ENCODE measurements at regions not wholly inside any gene's neighbourhood (a gene's known extent, or its start where the extent isn't known, plus 50 kb on each side); places are given as distances from the start of the nearest gene placed in this dataset.
"Not testable (repeated sequence)": the region's sequence is repeated elsewhere in the genome, so short reads cannot be mapped to it uniquely, and the experiment has no call there.

DNA sequence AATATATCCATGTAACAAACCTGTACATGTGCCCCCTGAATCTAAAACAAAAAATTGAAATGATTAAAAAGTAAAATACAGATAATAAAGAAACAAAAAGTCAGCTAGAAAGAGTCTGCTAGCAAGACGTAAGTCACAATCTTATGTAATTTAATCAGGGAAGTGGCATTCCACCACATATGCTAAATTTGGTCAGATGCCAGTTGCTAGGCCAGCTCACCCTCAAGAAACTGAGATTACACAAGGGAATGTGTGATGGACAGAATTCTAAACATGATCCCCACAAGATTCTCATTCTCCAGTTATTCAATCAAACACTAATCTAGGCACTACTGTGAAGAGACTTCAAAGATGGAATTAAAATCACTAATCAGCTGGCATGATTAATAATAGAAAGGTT, 689.3 kb downstream of the CENPC start:
- in situ Hi-C loops (cut with HindIII; ENCODE audit: low sequenced_read_pairs) = no loop called here

DNA sequence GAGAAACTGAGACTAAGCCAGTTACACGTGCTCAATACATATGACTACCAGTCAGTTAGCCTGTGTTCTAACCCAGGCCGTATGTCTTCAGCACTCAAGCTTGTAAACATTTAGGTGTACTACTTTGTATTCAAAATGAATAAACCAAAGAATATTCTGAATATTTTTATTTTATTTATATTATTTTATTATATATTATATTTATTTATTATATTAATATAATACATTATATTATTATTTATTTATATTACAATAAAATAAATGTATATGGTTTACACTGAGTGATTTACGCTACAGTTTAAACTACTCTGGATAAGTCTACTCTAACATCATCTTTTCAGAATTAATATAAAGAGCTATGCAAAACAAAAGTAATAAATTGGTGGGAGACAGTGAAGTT, 691.5 kb downstream of the CENPC start:
- in situ Hi-C loops (cut with HindIII; ENCODE audit: low sequenced_read_pairs) = loop anchor here (5.0 kb wide), 1 partner anchor 62 kb away; no protein-coding TSS in a partner anchor

DNA sequence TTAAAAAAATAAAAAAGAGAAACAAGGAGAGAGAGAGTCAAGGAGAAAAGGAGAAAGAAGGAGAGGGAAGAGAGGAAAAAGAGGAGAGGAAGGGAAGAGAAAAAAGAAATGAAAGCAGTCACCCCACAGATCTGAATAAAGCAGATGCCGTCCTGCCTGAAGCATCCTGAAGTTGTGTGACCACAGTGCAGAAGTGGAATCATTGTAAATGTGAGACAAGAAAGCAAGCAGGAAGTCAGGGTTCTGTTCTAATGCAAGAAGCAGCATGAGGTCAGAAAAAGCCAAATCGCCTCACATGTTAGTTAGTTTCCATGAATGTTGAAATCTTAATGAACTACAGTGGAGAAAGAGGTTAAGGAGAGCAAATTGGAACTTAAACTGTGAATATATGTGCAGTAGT, 692.5 kb downstream of the CENPC start:
- in situ Hi-C loops (cut with HindIII; ENCODE audit: low sequenced_read_pairs) = loop anchor here (5.0 kb wide), 1 partner anchor 61 kb away; no protein-coding TSS in a partner anchor

DNA sequence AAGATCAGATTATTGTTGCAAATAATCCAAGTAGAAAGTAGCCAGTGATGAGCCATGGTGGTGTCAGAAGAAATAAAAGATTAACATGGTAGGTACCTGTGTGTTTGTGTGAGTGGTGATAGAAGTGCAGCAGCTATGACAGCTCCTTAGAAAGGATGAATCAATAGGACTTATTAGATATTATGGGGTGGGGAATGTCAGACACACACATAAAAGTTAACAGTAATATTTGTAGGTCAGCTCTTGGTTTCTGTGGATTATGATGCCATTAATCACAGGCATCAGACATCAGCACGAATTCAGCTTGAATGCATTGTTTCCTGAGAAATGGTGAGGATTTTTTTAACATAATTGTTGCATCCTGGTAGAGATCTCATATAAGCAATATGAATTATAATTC, 695.7 kb downstream of the CENPC start:
- in situ Hi-C loops (cut with HindIII; ENCODE audit: low sequenced_read_pairs) = no loop called here

DNA sequence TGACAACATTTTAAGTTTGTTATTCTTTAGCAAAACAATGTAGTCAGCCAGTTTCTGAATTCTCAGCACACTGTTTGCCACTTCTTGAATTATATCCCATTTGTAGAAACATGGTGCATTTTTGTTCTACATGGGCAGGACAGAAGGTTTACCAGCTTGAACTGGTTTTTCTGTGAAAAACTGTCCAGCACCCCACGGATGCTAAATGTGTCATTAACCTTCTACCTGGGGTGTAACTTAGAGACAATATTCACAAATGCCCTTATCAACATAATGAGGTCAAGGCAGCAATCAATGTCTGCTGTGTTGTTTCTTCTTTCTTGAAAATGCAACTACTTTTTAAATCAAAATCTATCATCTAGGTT, 702.6 kb downstream of the CENPC start:
- in situ Hi-C loops (cut with HindIII; ENCODE audit: low sequenced_read_pairs) = no loop called here

DNA sequence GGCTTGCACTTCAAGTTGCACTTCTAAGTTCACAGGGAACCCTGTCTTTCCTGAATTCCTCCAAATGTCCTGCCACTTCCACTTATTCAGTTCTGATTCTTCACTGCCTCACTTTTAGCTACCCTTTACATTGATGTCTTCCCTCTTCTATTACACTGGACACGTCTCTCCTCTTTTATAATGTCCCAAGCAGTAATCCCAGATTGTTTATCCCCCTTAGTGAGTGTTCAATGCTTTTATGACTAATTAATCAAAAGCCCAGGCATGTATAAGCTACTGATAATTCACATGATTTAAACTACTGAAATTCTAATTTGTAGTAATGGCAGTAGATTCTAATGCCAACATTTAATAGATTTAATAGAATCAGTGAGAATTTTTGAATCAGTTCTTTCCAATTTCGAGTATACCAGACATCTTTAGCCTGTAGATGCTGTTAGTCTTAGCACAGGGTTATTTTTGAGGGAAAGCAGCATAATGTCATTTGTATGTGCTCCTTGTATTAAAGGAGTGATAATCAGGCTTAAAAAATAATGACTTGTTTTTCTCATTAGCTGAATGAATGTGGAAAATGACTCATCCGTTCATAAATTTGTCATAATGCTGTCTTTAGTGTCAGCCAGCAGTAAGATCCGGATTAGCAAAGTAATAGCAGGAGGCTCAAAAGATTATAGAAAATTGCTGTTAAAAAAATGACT, 703.1 kb downstream of the CENPC start:
- in situ Hi-C loops (cut with HindIII; ENCODE audit: low sequenced_read_pairs) = no loop called here

DNA sequence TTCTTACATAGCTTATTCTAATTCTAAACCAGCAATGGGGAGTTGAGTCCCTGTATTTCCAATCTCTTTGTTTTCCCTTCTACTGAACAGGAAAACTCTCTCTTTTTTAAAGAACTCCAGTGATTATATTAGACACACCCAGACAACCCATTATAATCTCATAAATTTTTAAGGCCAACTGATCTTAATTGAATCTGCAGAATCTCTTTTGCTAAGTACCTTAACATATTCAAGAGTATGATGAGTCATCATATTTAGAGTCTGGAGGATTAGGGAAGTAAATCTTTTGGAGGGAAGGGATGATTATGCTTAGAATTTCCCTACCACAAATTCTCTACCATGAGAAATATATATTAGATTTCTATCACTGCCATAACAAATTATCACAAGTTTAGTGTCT, 705.1 kb downstream of the CENPC start:
- in situ Hi-C loops (cut with HindIII; ENCODE audit: low sequenced_read_pairs) = no loop called here

DNA sequence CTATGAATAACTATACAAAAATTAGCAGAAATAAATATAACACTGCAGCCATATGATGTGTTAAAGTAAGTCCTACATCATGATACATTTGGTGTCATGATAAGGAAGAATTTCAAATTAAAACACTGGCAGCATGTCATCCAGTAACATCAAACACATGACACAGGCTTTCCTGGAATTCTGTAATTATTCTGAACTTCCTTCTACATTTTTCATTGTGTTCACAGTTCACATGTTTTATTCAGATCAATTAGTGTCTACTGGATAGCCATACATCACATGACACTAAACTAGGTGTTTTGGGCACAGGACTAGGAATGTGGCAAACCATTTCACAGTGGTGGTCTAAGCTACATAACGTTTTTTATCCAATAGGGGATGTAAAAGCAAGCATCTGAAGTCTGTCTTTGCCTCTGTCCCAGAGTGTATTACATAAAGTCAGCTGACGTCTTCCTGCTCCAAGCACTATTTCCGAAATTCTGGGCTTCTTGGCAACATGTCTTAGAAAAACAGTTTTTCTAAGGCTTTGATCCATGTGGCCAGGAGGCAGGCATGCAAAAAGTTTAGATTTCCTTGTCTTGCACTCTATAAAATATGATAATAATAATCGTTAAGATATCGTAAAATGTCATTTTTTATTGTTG, 707.9 kb downstream of the CENPC start:
- in situ Hi-C loops (cut with HindIII; ENCODE audit: low sequenced_read_pairs) = no loop called here

DNA sequence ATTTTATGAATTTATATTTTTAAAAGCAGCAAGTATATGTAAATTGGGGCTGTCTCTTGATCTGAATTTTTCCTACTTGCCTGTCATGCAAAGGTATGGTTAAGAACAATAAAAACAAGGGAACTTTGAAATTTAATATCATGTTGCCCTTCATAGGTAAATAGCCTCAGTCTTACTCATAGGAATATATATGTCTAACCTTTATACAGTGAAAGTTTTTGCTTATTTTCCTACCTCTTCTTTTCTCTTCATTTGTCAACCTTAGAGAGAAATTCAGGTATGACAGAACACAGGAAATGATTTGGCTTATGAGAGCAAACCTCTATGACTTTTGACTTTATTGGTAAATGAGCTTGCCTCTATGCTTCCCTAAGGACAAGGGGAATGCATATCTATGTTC, 716.0 kb downstream of the CENPC start:
- in situ Hi-C loops (cut with HindIII; ENCODE audit: low sequenced_read_pairs) = no loop called here

DNA sequence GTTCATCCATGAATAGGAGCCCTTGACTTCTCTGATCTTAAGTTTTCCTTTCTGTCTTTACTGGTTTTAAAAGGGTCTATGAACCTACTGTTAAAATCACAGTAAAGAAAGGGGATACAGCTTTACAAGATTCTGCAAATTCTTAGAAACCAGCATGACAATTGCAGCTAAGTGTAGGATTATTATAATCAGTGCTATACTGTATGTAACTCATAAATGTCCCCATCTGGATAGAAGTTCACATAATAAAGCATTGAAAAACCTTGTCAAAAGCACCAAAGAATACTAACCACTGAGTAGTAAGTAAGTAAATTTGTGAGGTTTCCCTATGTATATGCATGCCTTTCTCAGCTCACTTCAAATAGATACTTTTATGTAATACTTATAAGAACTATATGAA, 724.6 kb downstream of the CENPC start:
- in situ Hi-C loops (cut with HindIII; ENCODE audit: low sequenced_read_pairs) = no loop called here

DNA sequence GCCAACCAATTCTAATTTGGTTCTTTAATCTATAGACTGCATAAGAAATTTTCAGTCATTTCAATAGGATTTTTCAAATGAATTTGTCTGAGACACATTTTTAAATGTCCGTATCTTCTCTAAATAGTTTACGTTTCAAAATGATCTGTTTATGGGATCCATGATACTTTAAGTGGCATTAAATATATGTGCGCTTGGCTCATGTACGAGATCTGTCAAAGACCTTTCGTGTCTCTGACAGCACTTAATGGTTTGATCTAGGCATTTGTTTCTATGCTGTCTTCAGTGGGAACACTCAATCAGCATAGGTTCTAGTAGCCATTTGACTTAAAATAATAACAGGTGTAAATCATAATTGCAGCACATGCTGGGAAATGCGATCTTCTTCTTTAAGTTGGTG, 731.0 kb downstream of the CENPC start:
- in situ Hi-C loops (cut with HindIII; ENCODE audit: low sequenced_read_pairs) = no loop called here

DNA sequence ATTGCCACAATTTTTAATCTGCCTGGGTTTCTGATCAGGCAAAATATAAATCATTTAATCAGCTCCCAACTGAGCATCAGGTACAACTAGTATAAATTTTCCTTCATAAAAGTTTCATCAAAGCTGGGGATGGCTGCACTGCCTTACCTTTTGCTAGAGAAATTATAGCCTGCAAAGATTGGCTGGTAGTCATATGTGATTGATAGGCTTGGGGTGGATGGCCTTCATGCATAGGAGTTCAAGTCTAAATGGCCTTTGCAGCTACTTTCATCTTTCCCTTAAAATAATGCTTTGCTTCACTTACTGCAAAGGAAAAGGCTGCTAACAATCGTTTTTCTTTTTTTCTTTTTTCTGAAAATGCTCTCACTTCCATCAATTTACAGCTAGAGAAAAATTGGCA, 739.7 kb downstream of the CENPC start:
- in situ Hi-C loops (cut with HindIII; ENCODE audit: low sequenced_read_pairs) = no loop called here

DNA sequence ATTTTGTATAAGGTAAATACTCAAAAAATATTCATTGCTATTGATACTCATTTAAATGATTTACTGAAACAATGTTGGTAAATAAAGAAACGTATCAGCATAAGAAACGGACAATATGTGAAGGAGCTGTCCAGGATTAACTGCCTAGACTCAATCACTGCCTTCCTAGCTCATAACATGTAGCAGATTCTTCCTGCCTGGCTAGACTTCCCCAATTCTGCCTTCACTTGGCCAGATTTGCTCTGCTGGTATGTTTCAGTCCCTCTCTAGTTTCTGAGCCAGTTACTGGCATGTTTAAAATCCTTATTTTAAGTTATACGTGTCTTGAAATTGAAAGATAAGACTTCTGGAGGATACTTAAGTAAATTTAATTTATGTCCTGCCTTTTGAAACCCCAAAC, 740.3 kb downstream of the CENPC start:
- in situ Hi-C loops (cut with HindIII; ENCODE audit: low sequenced_read_pairs) = no loop called here

DNA sequence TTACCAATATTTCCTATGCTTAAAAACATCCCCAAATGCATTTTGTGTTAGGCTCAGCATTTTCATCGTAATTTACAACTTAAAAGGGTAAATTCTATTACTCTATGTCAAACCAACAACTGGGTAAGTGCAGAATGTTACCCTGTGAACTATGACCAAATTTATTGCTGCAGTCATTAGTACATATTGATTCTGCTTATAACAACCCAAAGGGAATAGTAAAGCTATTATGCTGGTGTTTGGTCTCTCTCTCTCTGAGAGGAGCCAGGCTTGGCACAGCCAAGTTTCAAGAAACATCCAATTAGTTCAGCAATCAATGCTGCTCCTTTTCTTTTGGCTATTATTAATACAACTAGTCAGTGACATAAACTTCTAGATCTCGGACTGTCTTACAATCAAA, 747.7 kb downstream of the CENPC start:
- in situ Hi-C loops (cut with HindIII; ENCODE audit: low sequenced_read_pairs) = no loop called here

DNA sequence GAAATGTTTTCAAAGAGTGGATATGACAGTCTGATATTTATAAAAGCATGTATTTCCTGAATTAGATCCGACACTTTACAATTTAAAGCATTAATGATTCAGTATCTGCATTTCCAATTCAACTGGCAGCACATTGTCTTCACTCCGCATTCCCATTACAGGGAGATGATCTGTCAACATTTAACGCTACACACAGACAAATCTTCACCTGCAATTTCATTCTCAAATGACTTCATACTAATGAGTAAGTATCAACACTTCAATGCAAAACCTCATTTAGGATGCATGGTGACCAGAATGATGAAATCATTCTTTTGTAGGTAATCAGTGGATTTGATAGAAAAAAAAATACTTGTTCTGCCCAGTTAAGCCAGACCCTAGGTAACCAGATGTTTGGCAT, 749.6 kb downstream of the CENPC start:
- in situ Hi-C loops (cut with HindIII; ENCODE audit: low sequenced_read_pairs) = no loop called here

DNA sequence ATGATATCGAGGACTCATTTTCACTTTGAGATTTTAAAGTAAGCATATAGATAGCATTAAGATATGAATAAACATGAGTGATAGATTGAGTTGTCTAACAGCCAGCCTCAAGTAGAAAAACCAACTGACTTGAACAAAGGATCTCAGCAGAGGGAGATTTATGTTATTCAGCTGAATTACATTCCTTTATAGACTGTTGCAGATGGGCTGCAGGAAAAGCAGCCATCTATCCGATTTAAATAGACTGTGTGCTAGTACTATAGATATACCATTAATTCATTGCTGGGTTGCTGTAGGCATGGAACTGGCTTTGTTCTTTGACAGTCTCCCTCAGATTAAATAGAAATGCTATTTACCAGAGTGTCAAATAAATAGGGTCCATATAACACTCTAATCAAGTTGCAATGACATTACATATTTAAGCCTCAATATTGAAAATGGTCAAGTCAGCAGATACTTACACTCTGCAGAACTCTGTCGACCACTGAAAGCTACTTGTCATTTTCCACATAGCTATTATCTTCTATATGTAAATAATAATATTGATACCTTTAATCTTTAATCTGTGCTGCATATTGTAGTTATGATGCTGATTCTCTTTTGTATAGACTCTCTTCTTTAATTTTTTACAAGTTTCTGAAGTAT, 750.8 kb downstream of the CENPC start:
- in situ Hi-C loops (cut with HindIII; ENCODE audit: low sequenced_read_pairs) = loop anchor here (5.0 kb wide), 1 partner anchor 58 kb away; no protein-coding TSS in a partner anchor

DNA sequence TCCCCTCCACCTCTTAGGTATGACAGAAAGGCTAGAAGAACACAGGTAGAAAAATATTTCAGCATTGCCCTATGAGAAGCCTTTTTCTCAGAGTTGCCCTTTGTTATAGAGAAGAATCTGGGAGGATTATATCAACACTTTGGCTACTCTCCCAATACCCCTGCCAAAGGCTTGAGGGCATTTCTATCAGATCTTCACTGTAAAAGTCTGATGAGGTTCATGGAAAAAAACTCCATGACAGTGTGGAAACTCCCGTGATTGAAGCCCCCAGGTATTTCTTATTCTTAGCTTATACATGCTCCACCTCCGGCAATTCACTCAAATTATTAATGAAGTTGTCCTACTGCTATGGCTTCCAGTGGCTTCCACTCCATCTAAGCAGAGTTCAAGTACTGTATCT, 753.6 kb downstream of the CENPC start:
- in situ Hi-C loops (cut with HindIII; ENCODE audit: low sequenced_read_pairs) = loop anchor here (5.0 kb wide), 1 partner anchor 61 kb away; no protein-coding TSS in a partner anchor

DNA sequence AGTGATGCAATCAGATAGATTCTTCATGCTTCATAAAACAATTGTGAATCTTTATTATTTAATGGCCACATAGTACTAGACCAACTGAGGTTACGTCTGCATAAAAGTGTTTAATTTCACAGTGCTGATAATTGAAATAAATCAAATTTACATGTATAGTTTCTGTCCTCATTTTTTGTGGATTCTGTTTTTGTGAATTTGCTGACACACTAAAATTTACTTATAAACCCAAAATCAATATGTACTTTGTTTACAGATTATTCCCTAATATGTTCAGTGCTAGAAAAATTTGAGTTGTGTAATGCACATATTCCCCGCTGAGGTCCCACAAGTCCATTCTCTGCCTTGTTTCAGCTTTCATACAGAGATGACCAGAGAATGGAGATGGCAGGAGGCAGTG, 759.8 kb downstream of the CENPC start:
- in situ Hi-C loops (cut with HindIII; ENCODE audit: low sequenced_read_pairs) = no loop called here

DNA sequence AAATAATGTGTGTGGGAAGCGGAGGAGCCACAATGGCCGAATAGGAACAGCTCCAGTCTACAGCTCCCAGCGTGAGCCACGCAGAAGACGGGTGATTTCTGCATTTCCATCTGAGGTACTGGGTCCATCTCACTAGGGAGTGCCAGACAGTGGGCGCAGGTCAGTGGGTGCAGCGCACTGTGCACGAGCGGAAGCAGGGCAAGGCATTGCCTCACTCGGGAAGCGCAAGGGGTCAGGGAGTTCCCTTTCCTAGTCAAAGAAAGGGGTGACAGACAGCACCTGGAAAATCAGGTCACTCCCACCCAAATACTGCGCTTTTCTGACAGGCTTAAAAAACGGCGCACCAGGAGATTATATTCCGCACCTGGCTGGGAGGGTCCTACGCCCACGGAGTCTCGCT, 762.6 kb downstream of the CENPC start:
- in situ Hi-C loops (cut with HindIII; ENCODE audit: low sequenced_read_pairs) = not testable (repeated sequence)

DNA sequence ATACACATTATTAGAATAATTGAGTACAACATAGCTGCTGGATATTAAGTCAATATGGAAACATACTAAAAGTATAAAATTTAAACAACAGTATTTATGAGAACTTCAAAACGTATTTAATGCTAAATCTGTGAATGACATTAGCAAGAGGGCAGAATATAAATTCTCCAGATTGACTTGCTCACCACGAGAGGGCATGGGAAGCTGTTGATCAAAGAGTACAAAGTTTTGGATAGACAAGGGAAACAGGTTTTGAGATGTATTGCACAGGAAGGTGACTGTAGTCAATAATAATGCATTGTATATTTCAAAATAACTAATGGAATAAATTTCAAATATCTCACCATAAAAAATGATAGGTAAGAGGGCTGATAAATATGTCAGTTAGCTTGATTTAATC, 768.2 kb downstream of the CENPC start:
- in situ Hi-C loops (cut with HindIII; ENCODE audit: low sequenced_read_pairs) = no loop called here

DNA sequence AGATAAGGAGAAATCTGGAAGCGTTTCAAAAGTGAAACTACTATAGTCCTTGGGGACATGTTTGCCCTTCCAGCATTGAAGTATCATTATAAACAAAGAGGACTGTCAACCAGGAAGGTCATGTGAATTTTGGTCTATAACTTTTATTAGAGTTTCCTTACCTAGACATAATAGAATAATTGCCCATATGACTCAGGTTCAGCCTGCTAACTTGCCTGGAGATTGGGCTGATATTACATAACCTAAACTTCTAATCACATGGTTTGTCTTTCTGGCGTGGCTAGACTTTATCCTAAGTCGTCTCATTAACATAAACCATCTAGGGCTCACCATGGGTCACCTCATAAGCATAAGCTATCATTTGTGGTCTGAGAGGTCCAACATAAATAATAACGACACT, 775.9 kb downstream of the CENPC start:
- in situ Hi-C loops (cut with HindIII; ENCODE audit: low sequenced_read_pairs) = no loop called here

DNA sequence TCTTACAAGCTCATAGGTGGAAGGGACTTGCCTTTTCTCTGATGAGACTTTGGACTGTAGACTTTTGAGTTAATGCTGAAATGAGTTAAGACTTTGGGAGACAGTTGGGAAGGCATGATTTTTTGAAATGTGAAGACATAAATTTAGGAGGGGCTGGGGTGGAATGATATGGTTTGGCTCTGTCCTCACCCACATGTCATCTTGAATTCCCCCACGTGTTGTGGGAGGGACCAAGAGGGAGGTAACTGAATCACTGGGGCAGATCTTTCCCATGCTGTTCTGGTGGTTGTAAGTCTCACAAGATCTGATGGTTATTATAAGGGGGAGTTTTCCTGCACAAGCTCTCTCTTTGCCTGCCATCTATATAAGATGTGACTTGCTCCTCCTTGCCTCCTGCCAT, 777.9 kb downstream of the CENPC start:
- in situ Hi-C loops (cut with HindIII; ENCODE audit: low sequenced_read_pairs) = no loop called here
